SK-N-SH treated with all-trans-retinoic acid at 6 μM for 48 hours (cell line): ENCODE measurements at regions not wholly inside any gene's neighbourhood (a gene's known extent, or its start where the extent isn't known, plus 50 kb on each side); places are given as distances from the start of the nearest gene placed in this dataset.

ENCODE experiments used
- ATAC-seq: fragments of 200-7000 bp; cut with Tn5 transposase; 3 replicates; pipeline ENCODE4 v1.9.1; 2020; ENCODE audit warnings: mild to moderate bottlenecking, moderate library complexity
- ARNTL ChIP-seq: fragments of 450-650 bp; formaldehyde crosslinking; IDR thresholded peaks from 2 replicates; pipeline ENCODE4 v1.5.0; 2020; ENCODE audit warnings: low read depth, mild to moderate bottlenecking, moderate library complexity, borderline replicate concordance
- CREB5 ChIP-seq: fragments of 250-450 bp; sonication (Bioruptor Pico); IDR thresholded peaks from 2 replicates; pipeline ENCODE4 v1.5.1; 2020; ENCODE audit warnings: low read depth, mild to moderate bottlenecking, moderate library complexity
- CSDC2 ChIP-seq: fragments of 250-450 bp; sonication (Bioruptor Pico); IDR thresholded peaks from 2 replicates; pipeline ENCODE4 v1.5.0; 2020; ENCODE audit warnings: mild to moderate bottlenecking, moderate library complexity
- ESRRG ChIP-seq: fragments of 250-450 bp; sonication (Bioruptor Pico); IDR thresholded peaks from 2 replicates; pipeline ENCODE4 v1.6.1; 2021; ENCODE audit warnings: mild to moderate bottlenecking
- GLIS3 ChIP-seq: fragments of 250-450 bp; sonication (Bioruptor Pico); IDR thresholded peaks from 2 replicates; pipeline ENCODE4 v1.5.0; 2020; ENCODE audit warnings: mild to moderate bottlenecking, moderate library complexity
- ISL1 ChIP-seq: fragments of 250-450 bp; sonication (Bioruptor Pico); IDR thresholded peaks from 2 replicates; pipeline ENCODE4 v2.1.2; 2022; ENCODE audit warnings: mild to moderate bottlenecking, moderate library complexity
- PATZ1 ChIP-seq: fragments of 250-450 bp; sonication (Bioruptor Pico); IDR thresholded peaks from 2 replicates; pipeline ENCODE4 v1.8.0; 2020; ENCODE audit warnings: mild to moderate bottlenecking, moderate library complexity, borderline replicate concordance
- POU6F1 ChIP-seq: fragments of 250-450 bp; sonication (Bioruptor Pico); IDR thresholded peaks from 2 replicates; pipeline ENCODE4 v1.8.0; 2021; ENCODE audit warnings: low read depth, mild to moderate bottlenecking, moderate library complexity, borderline replicate concordance
- TCF4 ChIP-seq: fragments of 250-450 bp; sonication (Bioruptor Pico); IDR thresholded peaks from 2 replicates; pipeline ENCODE4 v1.8.0; 2021; ENCODE audit warnings: mild to moderate bottlenecking, moderate library complexity, borderline replicate concordance
- TOX ChIP-seq: fragments of 250-450 bp; sonication (Bioruptor Pico); IDR thresholded peaks from 2 replicates; pipeline ENCODE4 v1.8.0; 2021; ENCODE audit warnings: mild to moderate bottlenecking, moderate library complexity, borderline replicate concordance
- ZC3H10 ChIP-seq: fragments of 250-450 bp; sonication (Bioruptor Pico); IDR thresholded peaks from 2 replicates; pipeline ENCODE4 v1.5.1; 2021; ENCODE audit warnings: mild to moderate bottlenecking, moderate library complexity
- ZFP3 ChIP-seq: fragments of 250-450 bp; sonication (Bioruptor Pico); IDR thresholded peaks from 2 replicates; pipeline ENCODE4 v1.5.0; 2020; ENCODE audit warnings: mild to moderate bottlenecking, moderate library complexity
- ZFP30 ChIP-seq: fragments of 450-650 bp; formaldehyde crosslinking; IDR thresholded peaks from 2 replicates; pipeline ENCODE4 v1.5.0; 2022; ENCODE audit warnings: mild to moderate bottlenecking, moderate library complexity
- ZNF565 ChIP-seq: fragments of 450-650 bp; formaldehyde crosslinking; conservative IDR thresholded peaks from 2 replicates; pipeline ENCODE4 v1.5.0; 2020; ENCODE audit warnings: low read depth, mild to moderate bottlenecking, moderate library complexity
- ZNF70 ChIP-seq: fragments of 450-650 bp; formaldehyde crosslinking; IDR thresholded peaks from 2 replicates; pipeline ENCODE4 v1.5.0; 2020; ENCODE audit warnings: mild to moderate bottlenecking, moderate library complexity
- TF ChIP-seq, protein P1 (sequence below): fragments of 250-450 bp; sonication (Bioruptor Pico); IDR thresholded peaks from 2 replicates; pipeline ENCODE4 v1.5.0; 2020; ENCODE audit warnings: mild to moderate bottlenecking, moderate library complexity

- TF ChIP-seq ZC3H10 (CRISPR knock-in tag) = no peak
- no peak for TF ChIP-seq TCF4 (CRISPR knock-in tag)
- TF ChIP-seq CSDC2 (CRISPR knock-in tag) = no peak
- no peak for TF ChIP-seq ARNTL (CRISPR knock-in tag)
- ATAC-seq = no peak
These were observed 491.8 kb downstream of the PCNX1 start for GRCh38 chr14:71399057-71399487.

- ATAC-seq = peak; percentile 80
- no peak for TF ChIP-seq POU6F1 (CRISPR knock-in tag)
- no peak for TF ChIP-seq ARNTL (CRISPR knock-in tag)
These were observed 493.6 kb downstream of the PCNX1 start for GRCh38 chr14:71400871-71401321.

DNA sequence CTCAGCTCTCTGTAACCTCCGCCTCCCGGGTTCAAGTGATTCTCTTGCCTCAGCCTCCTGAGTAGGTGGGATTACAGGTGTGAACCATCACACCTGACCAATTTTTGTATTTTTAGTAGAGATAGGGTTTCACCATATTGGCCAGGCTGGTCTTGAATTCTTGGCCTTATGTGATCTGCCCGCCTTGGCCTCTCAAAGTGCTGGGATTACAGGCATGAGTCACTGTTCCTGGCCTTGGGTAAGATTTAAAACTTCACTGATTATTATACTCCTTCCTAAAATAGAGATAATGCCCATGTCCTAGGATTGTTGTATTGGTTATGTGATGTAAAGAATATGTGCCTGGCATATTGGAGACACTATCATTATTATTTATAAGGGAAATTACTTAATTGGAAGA is 495.2 kb downstream of the PCNX1 start:
- ATAC-seq = peak; percentile 45; the same call in 1 of the 3 replicates

DNA sequence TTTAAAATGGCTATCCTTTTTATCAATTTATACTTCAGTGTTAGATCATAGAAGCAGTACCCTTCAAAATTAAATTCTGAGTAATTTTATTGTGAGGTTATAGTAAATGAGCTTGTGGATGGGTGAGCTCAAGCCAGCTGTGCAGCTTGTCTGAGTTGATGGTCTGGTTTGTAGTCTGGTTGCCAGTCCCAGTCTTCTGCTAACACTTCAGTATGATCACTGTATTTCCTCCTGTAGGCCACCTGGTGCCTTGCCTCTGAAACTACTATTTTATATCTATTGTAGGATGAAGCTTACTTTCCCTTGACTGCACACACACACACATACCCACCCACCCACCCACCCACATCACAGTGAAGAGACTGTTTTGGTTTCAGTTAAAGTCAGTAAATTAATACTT is 496.4 kb downstream of the PCNX1 start:
- ATAC-seq = peak; percentile 82
- no peak for TF ChIP-seq PATZ1 (CRISPR knock-in tag)
- TF ChIP-seq TCF4 (CRISPR knock-in tag) = no peak
- no peak for TF ChIP-seq CREB5 (CRISPR knock-in tag)
- no peak for TF ChIP-seq ZFP3

DNA sequence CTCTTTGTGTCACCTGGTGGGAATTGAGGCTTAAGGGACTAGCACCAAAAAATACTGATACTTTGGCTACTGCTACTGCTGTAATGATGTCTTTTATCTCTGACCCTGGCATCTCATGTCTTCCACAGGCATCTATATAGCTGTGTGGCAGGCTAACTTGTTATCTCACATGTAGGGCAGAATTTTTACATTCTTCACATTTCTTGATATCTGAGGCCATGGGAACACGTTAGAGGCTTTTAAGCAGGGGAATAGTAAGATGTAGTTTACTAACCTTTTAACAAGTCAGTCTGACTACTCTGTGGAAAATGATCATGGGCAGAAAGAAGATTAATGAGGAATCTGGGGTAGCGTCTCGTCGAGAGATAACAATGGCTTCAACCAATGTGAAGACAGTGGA is 498.4 kb downstream of the PCNX1 start:
- TF ChIP-seq TOX (CRISPR knock-in tag) = no peak
- no peak for TF ChIP-seq TCF4 (CRISPR knock-in tag)
- no peak for TF ChIP-seq ISL1 (CRISPR knock-in tag)
- TF ChIP-seq, protein P1, sequence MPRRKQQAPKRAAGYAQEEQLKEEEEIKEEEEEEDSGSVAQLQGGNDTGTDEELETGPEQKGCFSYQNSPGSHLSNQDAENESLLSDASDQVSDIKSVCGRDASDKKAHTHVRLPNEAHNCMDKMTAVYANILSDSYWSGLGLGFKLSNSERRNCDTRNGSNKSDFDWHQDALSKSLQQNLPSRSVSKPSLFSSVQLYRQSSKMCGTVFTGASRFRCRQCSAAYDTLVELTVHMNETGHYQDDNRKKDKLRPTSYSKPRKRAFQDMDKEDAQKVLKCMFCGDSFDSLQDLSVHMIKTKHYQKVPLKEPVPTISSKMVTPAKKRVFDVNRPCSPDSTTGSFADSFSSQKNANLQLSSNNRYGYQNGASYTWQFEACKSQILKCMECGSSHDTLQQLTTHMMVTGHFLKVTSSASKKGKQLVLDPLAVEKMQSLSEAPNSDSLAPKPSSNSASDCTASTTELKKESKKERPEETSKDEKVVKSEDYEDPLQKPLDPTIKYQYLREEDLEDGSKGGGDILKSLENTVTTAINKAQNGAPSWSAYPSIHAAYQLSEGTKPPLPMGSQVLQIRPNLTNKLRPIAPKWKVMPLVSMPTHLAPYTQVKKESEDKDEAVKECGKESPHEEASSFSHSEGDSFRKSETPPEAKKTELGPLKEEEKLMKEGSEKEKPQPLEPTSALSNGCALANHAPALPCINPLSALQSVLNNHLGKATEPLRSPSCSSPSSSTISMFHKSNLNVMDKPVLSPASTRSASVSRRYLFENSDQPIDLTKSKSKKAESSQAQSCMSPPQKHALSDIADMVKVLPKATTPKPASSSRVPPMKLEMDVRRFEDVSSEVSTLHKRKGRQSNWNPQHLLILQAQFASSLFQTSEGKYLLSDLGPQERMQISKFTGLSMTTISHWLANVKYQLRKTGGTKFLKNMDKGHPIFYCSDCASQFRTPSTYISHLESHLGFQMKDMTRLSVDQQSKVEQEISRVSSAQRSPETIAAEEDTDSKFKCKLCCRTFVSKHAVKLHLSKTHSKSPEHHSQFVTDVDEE = no peak
- TF ChIP-seq ZFP30 (CRISPR knock-in tag) = no peak
- TF ChIP-seq POU6F1 (CRISPR knock-in tag) = no peak
- no peak for TF ChIP-seq ESRRG (CRISPR knock-in tag)
- no peak for TF ChIP-seq ZC3H10 (CRISPR knock-in tag)
- no peak for TF ChIP-seq ZNF565
- TF ChIP-seq ZNF70 (CRISPR knock-in tag) = no peak
- no peak for TF ChIP-seq GLIS3 (CRISPR knock-in tag)
- no peak for TF ChIP-seq ZFP3
- no peak for ATAC-seq
